Thyroid gland (tissue), 4 donors: ENCODE measurements at regions not wholly inside any gene's neighbourhood (a gene's known extent, or its start where the extent isn't known, plus 50 kb on each side); places are given as distances from the start of the nearest gene placed in this dataset.

ENCODE experiments used
- DNase-seq, 2 donors: peaks; one replicate each; pipeline ENCODE4 v3.0.0-alpha.2; 2019
- H3K27ac ChIP-seq, 3 donors: fragments of 200-600 bp; sonication (generic); 1 replicate in 2 of 3; 2 replicates in 1 of 3; pipeline ENCODE4 v1.5.1; 2016 to 2019; ENCODE audit warnings: mild to moderate bottlenecking in 1 of 3, moderate library complexity in 1 of 3
- H3K27me3 ChIP-seq: fragments of 200-600 bp; sonication (generic); one replicate; pipeline ENCODE4 v1.5.1; 2019
- H3K36me3 ChIP-seq, 2 donors: fragments of 200-600 bp; sonication (generic); one replicate each; pipeline ENCODE4 v1.5.1; 2016 to 2019
- H3K4me1 ChIP-seq, 2 donors: fragments of 200-600 bp; sonication (generic); one replicate each; pipeline ENCODE4 v1.5.1; 2017 to 2019
- H3K4me3 ChIP-seq, 3 donors: fragments of 200-600 bp; sonication (generic); replicated peaks in 1 of 3; 1 replicate in 2 of 3; 2 replicates in 1 of 3; pipeline ENCODE4 v1.5.1; 2016; ENCODE audit warnings: mild to moderate bottlenecking in 1 of 3
- H3K9me3 ChIP-seq: fragments of 200-600 bp; sonication (generic); one replicate; pipeline ENCODE4 v1.5.1; 2017
- POLR2A ChIP-seq, 2 donors: fragments of 450-650 bp; IDR thresholded peaks; one replicate each; pipeline ENCODE4 v1.6.1; 2017; ENCODE audit warnings: antibody characterized with exemption in 2 of 2, mild to moderate bottlenecking in 2 of 2, moderate library complexity in 1 of 2
- WGBS, 2 donors: methylation state at CpG; one replicate each; pipeline ENCODE4 v1.1.5; 2017; 5-methylcytosine and 5-hydroxymethylcytosine counted together
- intact Hi-C: fragments of 100-400 bp; cut with DNase I; formaldehyde crosslinking; loops from one replicate; pipeline ENCODE4 v1.15.1; 2023
- TF ChIP-seq, protein P1 (sequence below), 6 experiments: fragments of 200-600 bp in 3 of 6; fragments of 450-650 bp in 3 of 6; sonication (generic) in 3 of 6; IDR thresholded peaks; one replicate each; pipeline ENCODE4 v1.5.1; 2016 to 2019; ENCODE audit warnings: antibody characterized with exemption in 6 of 6, mild to moderate bottlenecking in 2 of 6, inconsistent platforms in 1 of 6, moderate library complexity in 1 of 6

DNA sequence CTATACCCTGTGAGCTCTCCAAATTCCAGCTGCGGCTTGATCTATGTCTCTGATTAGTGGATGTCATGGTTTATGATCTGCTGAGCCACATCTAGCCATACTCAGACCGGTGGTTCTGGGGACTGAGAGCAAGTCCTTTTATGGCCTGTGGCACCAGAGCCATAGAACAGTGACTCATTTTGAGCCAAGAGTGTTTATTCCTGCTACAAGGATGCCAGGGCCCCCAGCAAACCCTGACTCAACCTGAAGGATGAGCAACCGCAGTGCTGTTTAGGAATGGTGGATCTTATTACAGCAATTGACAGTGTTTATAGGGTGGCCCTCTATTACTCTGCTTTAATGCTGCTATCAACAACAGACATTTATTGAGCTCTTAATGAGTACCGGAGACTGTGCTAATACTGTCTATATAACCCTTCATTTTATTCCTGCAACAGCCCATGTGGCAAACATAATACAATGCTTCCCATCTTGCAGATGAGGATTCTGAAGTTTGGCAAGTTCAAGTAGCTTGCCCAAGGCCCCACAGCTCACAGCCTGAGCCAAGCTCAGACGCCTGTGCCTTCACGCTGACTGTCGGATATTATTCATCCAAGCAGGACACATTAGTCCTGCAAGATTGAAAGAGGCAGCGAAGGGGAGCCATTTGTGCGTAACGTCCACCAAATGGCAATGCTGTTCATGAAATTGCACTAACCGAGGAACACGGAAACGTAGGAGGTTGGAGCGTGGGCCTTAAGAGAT, 273.6 kb upstream of the PWP1 start:
- H3K9me3 ChIP-seq = no peaks in the 10 kb centered on the region
- H3K4me1 ChIP-seq = peaks cover 3 to 5% of the 10 kb centered on the region in 2 donors
- 93 to 98% methylated on average over 14 of the region's 14 CpGs for WGBS, 2 donors
- no peak for TF ChIP-seq POLR2A (IDR thresholded peaks at IDR 0.05)
- TF ChIP-seq, protein P1, sequence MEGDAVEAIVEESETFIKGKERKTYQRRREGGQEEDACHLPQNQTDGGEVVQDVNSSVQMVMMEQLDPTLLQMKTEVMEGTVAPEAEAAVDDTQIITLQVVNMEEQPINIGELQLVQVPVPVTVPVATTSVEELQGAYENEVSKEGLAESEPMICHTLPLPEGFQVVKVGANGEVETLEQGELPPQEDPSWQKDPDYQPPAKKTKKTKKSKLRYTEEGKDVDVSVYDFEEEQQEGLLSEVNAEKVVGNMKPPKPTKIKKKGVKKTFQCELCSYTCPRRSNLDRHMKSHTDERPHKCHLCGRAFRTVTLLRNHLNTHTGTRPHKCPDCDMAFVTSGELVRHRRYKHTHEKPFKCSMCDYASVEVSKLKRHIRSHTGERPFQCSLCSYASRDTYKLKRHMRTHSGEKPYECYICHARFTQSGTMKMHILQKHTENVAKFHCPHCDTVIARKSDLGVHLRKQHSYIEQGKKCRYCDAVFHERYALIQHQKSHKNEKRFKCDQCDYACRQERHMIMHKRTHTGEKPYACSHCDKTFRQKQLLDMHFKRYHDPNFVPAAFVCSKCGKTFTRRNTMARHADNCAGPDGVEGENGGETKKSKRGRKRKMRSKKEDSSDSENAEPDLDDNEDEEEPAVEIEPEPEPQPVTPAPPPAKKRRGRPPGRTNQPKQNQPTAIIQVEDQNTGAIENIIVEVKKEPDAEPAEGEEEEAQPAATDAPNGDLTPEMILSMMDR (IDR thresholded peaks at IDR 0.05) = no peak
- no peaks in the 10 kb centered on the region for H3K27me3 ChIP-seq
- no peak overlapping the region for H3K27ac ChIP-seq
- no peaks in the 10 kb centered on the region for H3K36me3 ChIP-seq
- intact Hi-C loops = no loop called here
- H3K4me3 ChIP-seq = no peak overlapping the region
- no peak for DNase-seq

GRCh38 chr12:107415071-107415470, 270.5 kb upstream of the PWP1 start:
- DNase-seq = no peak
- no peaks in the 10 kb centered on the region for H3K9me3 ChIP-seq
- no peaks in the 10 kb centered on the region for H3K27me3 ChIP-seq
- TF ChIP-seq, protein P1 (IDR thresholded peaks at IDR 0.05) = no peak
- TF ChIP-seq POLR2A (IDR thresholded peaks at IDR 0.05) = no peak
- H3K4me3 ChIP-seq = no peak overlapping the region
- peaks cover 8 to 18% of the 10 kb centered on the region in 2 donors for H3K4me1 ChIP-seq
- 96% methylated on average over 7 of the region's 7 CpGs for WGBS, 2 donors
- intact Hi-C loops = no loop called here
- no peaks in the 10 kb centered on the region for H3K36me3 ChIP-seq
- H3K27ac ChIP-seq = peak overlapping the region in 1 of 3 donors; percentile 11

DNA sequence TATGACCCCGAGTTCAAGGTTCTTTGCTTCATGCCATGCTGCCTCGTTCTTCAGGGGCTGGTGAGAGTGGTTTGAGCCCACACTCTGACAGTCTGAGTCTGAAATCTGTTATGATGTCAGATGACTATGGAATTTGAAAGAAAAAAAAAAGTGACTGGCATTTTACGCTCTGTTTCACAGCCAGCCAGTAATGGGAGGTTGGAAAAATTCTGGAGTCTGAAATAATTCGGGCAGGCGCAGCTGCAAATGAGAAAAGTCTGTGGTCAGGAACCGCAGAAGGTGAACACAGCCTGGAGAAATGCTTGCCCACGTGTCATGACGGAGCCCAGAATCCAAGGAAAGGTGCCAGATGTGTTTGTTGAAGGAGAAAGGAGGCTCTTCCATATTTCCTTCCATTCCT, 269.8 kb upstream of the PWP1 start:
- no peaks in the 10 kb centered on the region for H3K9me3 ChIP-seq
- no peaks in the 10 kb centered on the region for H3K36me3 ChIP-seq
- no peak for DNase-seq
- H3K27me3 ChIP-seq = no peaks in the 10 kb centered on the region
- TF ChIP-seq, protein P1 (IDR thresholded peaks at IDR 0.05) = no peak
- no peak for TF ChIP-seq POLR2A (IDR thresholded peaks at IDR 0.05)
- peak overlapping the region in 2 of 3 donors; percentile 10 to 11 for H3K27ac ChIP-seq
- WGBS, 2 donors = 83 to 91% methylated on average over 8 of the region's 8 CpGs
- H3K4me1 ChIP-seq = peaks cover 8 to 18% of the 10 kb centered on the region in 2 donors
- intact Hi-C loops = no loop called here
- no peak overlapping the region for H3K4me3 ChIP-seq

DNA sequence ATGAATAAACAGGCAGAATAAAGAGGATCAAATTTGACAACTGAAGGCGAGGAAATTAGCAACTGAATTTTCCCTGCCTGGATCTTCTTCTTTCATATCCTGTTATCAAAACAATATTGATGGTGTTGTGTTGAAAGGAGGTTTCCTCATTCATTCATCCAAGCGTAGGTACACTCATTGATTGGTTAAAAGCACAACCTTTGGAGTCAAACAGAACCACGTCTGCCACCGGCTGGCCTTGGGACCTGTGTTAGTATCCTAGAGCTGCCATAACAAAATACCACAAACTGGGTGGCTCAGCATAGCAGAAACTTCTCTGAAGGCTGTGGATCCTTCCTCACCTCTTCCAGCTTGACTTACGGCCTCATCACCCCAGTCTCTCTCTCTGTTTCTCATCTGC, 268.6 kb upstream of the PWP1 start:
- Histone ChIP-seq H3K27me3 (no peaks in the 10 kb centered on the region), H3K4me1 (peaks cover 8 to 18% of the 10 kb centered on the region in 2 donors), H3K4me3 (no peak overlapping the region), H3K27ac (no peak overlapping the region), H3K9me3 (no peaks in the 10 kb centered on the region), H3K36me3 (no peaks in the 10 kb centered on the region)
- TF ChIP-seq POLR2A (IDR thresholded peaks at IDR 0.05) = no peak
- TF ChIP-seq, protein P1 (IDR thresholded peaks at IDR 0.05) = no peak
- intact Hi-C loops = no loop called here
- 92 to 97% methylated on average over 5 of the region's 5 CpGs for WGBS, 2 donors
- no peak for DNase-seq

- DNase-seq = peak; percentile 53 to 59
- H3K27me3 ChIP-seq = no peaks in the 10 kb centered on the region
- peak overlapping the region; percentile 22 to 67 (median 27) for H3K27ac ChIP-seq
- H3K4me3 ChIP-seq = no peak overlapping the region
- H3K36me3 ChIP-seq = no peaks in the 10 kb centered on the region
- H3K9me3 ChIP-seq = no peaks in the 10 kb centered on the region
- H3K4me1 ChIP-seq = peaks cover 8 to 30% of the 10 kb centered on the region in 2 donors
- intact Hi-C loops = no loop called here
- TF ChIP-seq POLR2A (IDR thresholded peaks at IDR 0.05) = no peak
- TF ChIP-seq, protein P1 (IDR thresholded peaks at IDR 0.05) = no peak
These were observed 266.6 kb upstream of the PWP1 start for GRCh38 chr12:107418981-107419380.
